Femur (tissue), 1 donor: ENCODE measurements at regions not wholly inside any gene's neighbourhood (a gene's known extent, or its start where the extent isn't known, plus 50 kb on each side); places are given as distances from the start of the nearest gene placed in this dataset.
"Not testable (repeated sequence)": the region's sequence is repeated elsewhere in the genome, so short reads cannot be mapped to it uniquely, and the experiment has no call there.

ENCODE experiments used
- DNase-seq: peaks from one replicate; pipeline ENCODE4 v3.0.0-alpha.2; 2017

GRCh38 chr22:25397616-25398015 lies 166.9 kb upstream of the GRK3 start:
- no peak for DNase-seq

DNA sequence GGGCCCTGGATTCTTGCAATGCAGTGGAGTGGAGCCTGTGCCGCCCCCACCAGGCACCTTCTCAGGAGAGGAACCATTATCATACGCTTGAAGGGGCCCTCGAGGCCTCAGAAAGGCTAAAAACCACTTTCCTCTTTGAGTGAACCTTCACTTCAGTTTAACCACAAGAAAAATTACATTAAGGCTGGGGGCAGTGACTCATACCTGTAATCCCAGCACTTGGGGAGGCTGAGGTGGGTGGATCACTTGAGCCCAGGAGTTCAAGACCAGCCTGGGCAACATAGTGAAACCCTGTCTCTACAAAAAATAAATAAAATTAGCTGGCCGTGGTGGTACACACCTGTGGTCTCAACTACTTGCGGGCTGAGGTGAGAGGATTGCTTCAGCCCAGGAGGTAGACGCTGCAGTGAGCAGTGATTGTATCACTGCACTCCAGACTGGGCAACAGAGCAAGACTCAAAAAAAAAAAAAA lies 165.8 kb upstream of the GRK3 start:
- DNase-seq, result not testable (repeated sequence)

DNA sequence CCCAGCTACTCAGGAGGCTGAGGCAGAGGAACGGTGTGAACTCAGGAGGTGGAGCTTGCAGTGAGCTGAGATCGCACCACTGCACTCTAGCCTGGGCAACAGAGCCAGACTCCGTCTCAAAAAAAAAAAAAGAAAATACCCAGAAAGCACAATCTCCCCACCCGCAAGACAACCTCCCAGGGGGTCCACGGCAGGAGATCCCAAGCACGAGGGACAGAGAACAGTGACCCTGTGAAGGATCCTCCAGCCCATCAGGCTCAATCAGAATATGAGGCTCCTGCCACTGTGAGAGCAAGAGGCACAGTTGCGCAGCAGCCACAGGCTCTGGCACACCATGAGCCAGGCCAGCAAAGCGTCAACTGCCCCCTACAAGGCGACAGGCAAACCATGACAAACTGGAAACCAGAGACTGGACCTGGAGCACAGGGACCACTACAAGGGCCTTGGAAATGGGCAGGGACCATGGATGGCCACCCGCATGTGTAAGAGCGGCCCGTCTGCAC lies 164.8 kb upstream of the GRK3 start:
- DNase-seq, result no peak

- DNase-seq, result no peak
These were observed 162.3 kb upstream of the GRK3 start for GRCh38 chr22:25402160-25402500.

DNA sequence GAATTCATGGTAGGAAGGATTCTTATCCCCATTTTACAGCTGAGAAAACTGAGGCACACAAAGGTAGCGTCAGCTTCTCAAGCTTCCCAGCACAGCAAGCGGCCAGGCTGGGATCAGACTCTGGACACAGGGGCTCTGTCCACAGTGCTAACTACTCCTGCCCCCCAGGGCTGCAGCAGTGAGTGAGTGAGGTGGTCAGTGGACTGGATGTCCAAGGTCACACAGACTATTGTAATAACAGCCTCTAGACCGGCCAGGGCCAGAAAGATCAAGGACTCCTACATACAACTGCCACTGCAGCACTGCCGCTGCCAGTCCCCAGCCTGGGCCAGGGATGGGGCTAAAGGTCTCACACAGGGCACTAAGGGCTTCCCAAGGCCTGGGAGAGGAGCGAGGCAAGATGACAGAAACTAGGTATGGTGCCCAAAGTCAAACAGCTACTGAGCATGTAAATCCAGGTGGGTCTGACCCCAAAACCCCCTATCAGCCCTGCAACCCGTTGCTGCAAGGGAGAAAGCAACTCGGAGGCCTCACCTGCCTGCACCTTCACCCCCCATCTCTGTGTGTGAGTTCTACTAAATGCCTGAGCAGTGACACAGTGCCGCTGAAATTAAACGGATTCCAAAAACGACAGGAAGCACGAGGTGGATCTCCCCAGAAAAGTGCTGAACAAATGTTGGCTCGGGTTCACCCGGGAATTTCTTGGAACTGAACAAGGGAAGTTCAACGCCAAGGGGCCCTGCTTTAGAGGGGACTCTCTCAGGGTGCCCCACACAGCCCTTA lies 161.8 kb upstream of the GRK3 start:
- DNase-seq, result peak; percentile 71

DNA sequence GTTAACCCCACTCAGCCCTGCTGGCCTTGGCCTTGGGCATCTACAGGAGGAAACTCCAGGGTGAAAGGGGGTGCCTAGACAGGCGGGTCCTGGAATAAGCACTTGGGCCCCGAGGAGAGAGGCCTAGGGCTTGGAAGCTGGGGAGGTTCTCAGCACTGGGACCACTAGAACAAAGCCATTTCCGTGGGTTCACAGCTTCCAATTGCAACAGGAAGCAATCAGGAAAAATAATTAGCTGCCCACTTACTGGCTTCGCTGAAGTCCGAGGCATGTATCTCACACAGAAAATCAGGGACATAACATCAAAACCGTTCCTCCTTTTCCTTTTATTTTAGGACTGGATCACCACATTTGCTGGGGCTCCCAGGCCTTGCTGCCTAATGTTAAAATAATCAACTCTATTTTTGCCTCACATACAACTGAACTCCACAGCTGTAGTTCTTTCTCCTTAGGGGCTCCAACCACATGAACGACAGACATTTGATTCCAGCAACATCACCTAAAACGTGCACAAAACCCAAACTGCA lies 161.1 kb upstream of the GRK3 start:
- no peak for DNase-seq

DNA sequence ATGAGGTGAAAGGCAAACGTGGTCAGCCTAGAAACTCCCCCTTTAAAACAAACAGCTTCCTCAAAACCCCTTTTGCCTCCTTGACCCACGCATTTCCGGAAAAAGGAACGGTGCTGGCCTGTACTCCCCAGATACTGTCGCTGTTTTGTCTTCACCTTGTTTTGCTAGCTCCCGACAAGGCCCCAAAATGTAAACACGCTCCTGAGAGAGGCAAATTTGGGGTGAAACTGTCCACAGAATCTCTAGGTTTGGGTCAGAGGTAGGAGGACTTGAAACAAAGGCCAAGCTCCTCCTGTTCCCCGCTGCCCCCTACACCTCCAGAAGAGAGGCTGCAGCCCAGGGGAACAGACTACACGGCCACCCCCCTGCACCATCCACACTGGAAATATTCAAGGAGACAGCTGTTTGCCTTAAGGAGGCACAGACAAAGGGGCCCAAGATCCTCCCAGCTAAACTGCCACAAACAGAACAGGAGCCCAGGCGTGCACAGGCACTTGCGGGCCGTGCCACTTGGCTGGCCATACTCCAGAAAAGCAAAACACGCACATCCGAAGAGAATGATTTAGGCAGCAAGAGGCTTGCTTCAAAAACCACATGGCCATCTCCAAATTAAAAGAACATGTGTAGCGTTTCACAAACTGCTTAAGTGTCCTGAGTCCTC lies 160.5 kb upstream of the GRK3 start:
- DNase-seq, result no peak

DNA sequence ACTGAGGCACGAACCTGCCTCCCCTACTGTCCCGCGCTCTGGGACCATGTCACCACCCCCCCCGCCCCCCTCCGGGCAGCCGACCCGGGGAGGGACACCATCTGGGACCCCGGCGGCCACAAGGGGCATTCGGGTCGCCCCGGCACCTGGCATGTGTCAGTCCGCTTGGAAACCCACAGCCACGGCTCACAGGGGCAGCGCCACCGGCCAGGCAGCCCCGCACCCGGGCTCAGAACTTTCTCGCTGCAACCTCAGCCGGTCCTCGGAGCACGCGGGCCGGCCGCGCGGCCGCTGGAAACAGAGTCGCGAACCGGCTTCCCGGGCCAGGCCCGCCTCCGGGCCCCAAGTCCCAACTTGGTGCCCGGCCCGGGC lies 159.9 kb upstream of the GRK3 start:
- no peak for DNase-seq

- DNase-seq, result peak; percentile 79
These were observed 159.3 kb upstream of the GRK3 start for GRCh38 chr22:25404928-25405816.

DNA sequence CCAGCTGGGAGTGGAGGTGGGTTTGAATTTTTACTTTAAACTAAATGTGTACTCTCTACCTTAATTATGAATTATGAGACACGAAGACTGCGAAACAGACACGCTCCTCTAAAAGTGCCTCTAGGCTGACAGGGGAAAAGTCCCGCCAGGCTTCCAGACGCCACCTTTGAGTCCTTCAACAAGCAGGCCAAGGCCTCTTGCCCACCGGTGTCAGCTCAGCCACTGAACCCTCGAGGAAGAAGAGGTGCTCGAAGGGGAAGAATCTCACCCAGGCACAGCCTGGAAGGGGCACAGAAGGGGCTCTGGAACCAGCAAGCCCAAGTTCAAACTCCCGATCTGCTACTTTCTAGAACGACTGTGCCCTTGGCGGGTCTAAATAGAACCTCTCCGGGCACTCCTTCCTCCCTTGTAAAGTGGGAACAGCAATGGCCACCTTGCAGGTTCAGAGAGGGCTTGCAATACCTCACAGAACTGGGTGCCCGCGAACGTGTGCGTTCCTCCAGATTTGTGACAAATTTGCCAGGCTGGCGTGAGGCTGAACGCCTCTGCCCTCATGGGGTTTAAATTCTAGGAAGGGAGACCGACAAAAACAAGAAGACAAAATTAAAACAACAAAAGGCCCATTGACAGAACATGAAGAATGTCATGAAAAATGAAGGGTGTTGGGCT lies 158.5 kb upstream of the GRK3 start:
- no peak for DNase-seq

GRCh38 chr22:25406510-25407210 lies 157.8 kb upstream of the GRK3 start:
- no peak for DNase-seq

DNA sequence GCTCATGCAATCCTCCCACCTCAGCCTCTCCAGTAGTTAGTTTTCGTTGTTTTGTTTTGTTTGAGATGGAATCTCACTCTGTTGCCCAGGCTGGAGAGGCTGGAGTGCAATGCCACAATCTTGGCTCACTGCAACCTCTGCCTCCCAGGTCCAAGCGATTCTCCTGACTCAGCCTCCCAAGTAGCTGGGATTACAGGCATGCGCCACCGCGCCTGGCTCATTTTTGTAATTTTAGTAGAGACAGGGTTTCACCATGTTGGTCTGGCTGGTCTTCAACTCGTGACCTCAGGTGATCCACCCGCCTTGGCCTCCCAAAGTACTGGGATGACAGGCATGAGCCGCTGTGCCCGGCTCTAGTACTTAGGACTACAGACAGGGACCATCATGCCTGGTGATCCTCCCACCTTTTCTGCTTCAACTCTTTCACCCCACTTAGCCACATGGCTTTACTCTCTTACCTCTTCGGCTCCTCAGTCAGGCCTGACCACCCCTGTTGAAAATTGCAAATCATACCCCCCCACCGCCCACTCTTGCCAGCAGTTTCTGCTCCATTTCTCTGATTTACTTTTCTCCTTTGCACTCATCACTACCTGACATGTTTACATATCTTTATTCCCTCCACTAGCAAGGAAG lies 157.1 kb upstream of the GRK3 start:
- DNase-seq, result no peak

- no peak for DNase-seq
These were observed 156.6 kb upstream of the GRK3 start for GRCh38 chr22:25407859-25408229.

- no peak for DNase-seq
These were observed 155.2 kb upstream of the GRK3 start for GRCh38 chr22:25409240-25409639.

- DNase-seq, result no peak
These were observed 153.6 kb upstream of the GRK3 start for GRCh38 chr22:25410849-25411248.

DNA sequence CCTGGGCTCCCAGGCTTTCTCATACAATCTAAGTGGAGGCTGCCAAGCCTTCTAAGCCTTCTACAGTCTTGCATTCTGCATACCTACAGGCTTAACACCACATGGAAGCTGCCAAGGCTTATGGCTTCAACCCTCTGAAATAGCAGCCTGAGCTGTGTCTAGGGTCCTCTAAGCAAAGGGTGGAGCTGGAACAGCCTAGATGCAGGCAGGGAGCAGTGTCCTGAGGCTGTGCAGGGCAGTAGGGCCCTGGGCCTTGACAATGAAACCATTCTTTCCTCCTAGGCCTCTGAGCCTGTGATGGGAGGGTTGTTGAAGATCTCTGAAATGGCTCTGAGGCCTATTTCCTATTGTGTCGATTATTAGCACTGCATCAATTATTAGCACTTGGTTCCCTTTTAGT lies 150.9 kb upstream of the GRK3 start:
- DNase-seq, result no peak

DNA sequence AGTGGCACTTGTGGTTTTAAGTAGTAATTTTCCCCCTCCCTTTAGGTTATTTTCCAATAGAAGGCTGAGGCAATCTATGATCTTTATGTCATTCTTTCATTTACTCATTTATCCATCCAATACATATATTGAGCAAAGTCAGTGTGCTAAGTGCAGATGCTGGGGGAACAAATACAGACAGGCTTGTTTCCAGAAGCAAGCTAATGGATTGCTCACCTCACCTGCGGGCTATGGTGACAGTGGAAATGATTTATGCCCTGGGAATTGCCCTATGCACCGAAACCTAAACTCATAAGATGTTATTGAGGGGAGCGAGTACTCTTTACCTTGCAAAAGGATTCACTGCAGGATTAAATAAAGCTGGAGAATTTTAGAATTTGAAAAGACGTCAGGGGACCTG lies 148.7 kb upstream of the GRK3 start:
- DNase-seq, result not testable (repeated sequence)

DNA sequence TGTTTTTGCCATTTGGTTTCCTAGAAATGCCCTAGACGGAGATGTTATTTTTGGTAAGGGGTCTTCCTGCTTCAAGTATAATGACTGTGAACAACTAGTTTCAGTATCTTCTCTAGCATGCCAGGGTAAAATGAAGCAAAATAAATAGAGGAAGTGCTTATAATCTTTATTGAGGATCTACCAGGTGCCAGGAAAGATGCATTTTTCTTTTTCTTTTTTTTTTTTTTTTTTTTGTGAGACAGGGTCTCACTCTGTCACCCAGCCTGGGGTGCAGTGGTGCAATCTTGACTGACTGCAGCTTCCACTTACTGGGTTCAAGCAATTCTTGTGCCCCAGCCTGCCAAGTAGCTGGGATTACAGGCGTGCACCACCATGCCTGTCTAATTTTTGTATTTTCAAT lies 146.6 kb upstream of the GRK3 start:
- not testable (repeated sequence) for DNase-seq

DNA sequence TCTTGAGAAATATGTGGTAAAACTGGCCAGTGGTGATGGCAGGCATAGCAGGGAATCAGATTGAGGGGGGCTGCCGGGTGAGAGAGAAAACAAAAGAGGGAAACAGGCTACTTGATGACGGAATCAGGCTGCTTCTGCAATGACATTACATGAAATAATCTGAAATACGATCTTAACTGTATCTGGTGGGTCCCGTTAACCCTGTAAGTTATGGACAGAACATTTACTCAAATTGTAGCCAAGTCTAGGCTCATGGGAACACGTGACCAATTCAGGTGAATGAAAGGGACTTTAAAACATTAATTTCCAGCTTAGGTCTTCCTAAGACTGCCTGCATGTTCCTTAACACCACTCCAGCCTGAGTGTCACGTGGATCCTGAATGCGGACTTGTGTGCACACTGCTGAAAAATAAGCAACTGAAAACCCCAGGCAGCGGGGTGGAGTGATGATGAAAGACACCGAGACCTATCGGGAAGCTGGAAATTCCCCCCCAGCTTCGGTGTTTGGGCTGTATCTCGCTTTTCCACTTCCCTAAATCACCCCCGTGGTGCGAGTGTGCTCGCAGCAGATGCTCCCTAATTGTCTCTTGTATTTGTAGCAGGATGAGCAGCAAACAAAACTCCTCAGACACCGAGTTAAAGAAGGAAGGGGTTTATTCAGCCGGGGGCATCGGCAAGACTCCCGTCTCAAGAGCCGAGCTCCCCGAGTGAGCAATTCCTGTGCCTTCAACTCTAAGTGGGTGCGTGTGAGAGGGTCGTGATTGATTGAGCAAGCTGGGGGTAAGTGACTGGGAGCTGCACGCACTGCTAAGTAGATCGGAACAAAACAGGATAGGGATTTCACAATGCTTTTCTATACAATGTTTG lies 145.0 kb upstream of the GRK3 start:
- no peak for DNase-seq

DNA sequence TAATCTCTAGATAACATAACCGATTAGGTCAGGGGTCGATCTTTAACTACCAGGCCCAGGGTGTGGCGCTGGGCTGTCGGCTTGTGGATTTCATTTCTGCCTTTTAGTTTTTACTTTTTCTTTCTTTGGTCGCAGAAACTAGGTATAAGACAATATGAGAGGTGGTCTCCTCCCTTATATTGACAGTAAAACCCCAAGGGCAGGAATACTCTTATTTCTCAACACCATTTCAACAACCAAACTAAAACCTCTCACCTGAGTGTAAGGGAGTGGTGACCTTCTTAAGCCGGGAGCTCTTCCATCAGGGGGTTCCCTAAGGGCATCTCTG lies 144.4 kb upstream of the GRK3 start:
- not testable (repeated sequence) for DNase-seq

DNA sequence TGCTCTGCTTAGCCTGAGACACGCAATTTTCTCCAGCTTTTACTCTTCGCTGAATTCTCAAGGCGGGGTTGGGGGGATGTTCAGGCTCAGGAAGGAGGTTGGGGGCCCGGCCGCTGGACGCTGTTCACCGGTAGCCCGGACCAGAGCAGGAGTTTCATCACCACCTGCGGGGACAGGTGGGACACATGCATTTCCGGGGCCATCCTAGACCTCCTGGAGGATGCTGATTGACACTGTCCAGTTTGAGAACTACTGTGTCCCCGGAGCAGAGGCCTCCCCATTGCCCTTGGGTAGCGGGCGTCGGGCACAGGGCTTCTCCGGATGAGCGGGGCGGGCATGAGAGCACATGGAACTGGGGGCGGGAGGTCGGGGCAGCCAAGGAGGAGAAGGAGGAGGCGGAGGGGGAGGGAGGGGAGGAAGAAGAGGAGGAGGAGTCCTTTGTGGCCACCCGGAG lies 144.0 kb upstream of the GRK3 start:
- DNase-seq, result no peak
